NCI-H1048 (cell line): ENCODE measurements at regions not wholly inside any gene's neighbourhood (a gene's known extent, or its start where the extent isn't known, plus 50 kb on each side); places are given as distances from the start of the nearest gene placed in this dataset.
"Not testable (repeated sequence)": the region's sequence is repeated elsewhere in the genome, so short reads cannot be mapped to it uniquely, and the experiment has no call there.

Experiments
- DNase-seq: peaks from one replicate; lab custom pipeline; 2025; lab: John Stamatoyannopoulos, UW

GRCh38 chr11:23755076-23755475 lies 741.8 kb upstream of the LUZP2 start:
- DNase-seq: no peak

GRCh38 chr11:23755769-23756168 lies 741.1 kb upstream of the LUZP2 start:
- no peak for DNase-seq

GRCh38 chr11:23759489-23759888 lies 737.4 kb upstream of the LUZP2 start:
- no peak for DNase-seq

DNA sequence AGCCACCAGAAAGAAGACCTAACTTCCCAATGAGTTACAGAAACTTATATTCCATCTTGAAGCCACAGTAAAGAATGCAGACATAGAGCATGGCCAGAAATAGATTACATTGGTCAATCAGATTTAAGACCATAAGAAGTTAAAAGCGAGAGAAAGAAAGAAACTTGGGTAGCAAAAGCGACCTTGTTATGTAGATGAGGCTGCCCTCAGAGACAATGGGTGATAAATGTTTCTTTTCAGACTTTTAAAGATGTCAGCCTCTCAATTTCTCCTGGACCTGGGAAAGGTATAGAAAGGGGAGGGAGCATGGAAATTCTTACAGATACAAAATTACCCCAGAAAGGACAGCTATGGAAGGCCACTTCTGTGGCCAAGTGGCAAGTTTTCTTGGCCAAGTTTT lies 732.6 kb upstream of the LUZP2 start:
- DNase-seq: no peak

DNA sequence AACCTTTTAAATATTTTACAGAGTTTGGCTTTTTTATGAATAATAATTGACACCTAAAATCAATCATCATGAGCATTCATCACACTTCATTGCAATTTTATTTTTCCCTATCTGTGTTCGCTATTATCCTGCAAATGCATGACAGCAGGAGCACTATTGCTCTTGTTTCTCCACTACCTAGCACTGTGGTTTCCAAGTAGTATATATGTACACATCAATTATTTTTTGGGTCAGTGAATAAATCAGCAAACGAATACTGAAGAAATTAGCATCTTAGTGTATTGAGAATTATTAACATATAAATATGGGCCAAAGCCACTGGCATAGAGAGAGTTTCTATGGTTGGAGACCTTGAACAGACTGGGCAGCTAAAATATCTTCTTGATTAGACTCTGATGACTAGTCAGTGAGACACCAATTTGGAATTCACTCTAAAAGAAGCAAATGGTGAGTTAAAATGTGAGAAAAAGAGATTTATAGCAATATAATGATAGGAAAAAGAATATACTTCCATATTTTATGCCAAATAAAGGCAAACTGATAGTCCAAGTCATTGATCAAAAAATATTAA lies 731.1 kb upstream of the LUZP2 start:
- no peak for DNase-seq

DNA sequence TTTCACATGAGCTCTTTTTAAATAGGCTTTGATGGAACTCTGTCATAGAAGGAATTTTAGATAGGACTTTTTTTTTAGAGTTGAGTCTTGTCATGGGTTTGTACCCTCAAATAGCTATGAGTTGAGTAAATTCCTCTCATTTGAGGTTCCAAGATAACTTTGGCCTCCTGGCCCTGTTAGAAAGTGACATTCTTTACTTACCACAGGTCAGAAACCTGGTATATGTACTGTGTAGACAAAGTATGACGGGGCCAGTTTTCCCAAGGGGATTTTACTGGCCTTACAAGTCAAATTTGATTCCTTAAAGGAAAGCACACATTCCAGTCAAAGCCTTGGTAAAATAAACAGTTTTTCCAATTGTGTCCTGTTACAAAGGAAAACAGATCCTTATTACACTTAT lies 729.3 kb upstream of the LUZP2 start:
- DNase-seq: no peak

GRCh38 chr11:23769214-23769613 lies 727.6 kb upstream of the LUZP2 start:
- no peak for DNase-seq

DNA sequence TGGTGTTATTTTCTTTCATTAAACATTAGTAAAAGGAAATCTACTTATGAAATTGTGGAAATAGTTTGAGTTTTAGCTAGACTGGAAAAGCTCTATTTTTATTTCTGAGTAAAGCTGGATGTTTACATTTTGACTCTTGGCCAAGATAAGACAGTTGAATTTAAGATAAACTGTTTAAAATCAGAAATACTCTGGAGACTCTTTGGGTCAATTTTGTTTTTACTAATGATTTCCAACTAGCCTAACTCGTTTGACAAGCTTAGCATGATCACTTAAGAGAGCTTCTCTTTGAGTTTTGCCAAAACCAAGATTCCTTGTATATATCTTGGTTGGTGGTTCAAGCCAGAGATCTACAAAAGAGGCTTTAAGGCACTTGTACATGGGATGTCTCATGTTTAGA lies 724.8 kb upstream of the LUZP2 start:
- DNase-seq: no peak

DNA sequence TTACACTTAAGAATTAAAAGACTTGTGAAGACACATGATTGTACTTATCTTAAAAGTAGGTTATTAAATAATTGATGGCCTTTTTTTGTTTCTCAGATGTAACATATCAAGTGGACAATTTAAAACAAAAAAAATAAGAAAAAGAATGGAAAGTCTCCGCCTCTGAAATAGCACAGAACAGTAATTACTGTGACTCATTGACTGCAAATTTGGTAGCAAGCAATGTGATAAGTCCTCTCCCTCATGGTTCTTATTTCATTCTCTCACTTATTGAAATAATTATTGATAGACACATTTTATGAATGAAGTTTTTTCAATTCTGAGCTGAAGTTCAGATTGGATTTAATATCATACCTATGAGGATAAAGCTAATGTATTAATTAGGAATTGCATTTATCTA lies 717.9 kb upstream of the LUZP2 start:
- no peak for DNase-seq

- no peak for DNase-seq
These were observed 716.6 kb upstream of the LUZP2 start for GRCh38 chr11:23780231-23780630.

DNA sequence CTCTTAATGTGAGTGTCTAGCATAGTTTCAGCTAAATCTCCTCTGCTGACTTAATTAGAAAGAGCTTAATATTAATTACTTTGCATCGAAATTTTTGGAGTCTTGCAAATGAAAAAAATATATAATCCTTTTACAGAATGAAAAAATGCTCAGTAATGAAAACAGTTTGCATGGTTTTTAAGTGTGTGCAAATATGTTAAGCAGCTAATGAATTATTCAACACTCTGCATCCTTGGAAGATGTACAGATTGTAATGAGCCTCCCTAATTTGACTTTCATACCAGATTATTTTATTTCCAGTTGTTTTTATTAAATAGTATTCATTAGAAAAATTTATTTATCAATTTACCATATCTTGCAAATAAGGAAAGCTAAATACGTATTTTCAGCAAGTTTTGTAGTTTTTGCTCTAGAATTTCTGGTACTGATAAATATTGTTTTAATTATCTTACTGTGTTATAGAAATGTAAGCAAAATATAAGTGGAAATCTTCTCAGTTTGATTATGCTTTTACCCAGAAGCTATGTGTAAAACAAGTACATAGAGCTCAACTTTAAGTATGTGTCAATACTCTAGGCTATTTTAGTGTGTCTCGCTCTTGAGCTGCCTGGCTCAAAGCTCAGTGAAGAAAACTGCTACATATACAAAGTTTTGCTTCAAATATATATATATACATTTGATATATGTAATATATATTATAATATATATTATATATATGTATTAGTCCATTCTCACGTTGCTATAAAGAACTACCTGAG lies 714.9 kb upstream of the LUZP2 start:
- no peak for DNase-seq

GRCh38 chr11:23786974-23787373 lies 709.9 kb upstream of the LUZP2 start:
- not testable (repeated sequence) for DNase-seq

GRCh38 chr11:23789200-23789853 lies 707.5 kb upstream of the LUZP2 start:
- no peak for DNase-seq

- DNase-seq: no peak
These were observed 706.9 kb upstream of the LUZP2 start for GRCh38 chr11:23789938-23790371.

- no peak for DNase-seq
These were observed 699.0 kb upstream of the LUZP2 start for GRCh38 chr11:23797624-23798419.

GRCh38 chr11:23834306-23834705 lies 662.5 kb upstream of the LUZP2 start:
- DNase-seq: not testable (repeated sequence)

- no peak for DNase-seq
These were observed 659.9 kb upstream of the LUZP2 start for GRCh38 chr11:23836981-23837380.

DNA sequence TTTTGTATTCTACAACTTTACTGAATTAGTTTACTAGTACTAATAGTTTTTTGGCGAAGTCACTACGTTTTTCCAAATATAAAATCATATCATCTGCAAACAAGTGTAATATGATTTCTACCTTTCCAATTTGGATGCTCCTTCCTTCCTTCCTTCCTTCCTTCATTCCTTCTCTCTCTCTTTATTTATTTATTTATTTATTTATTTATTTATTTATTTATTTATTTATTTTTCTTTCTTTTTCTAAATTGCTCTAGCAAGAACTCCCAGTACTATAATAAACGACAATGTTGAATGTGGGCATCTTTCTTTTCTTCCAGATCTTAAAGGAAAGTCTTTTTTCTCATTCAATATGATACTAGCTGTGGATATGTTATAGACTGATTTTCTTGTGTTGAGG lies 656.0 kb upstream of the LUZP2 start:
- DNase-seq: no peak

GRCh38 chr11:23846902-23847422 lies 649.9 kb upstream of the LUZP2 start:
- no peak for DNase-seq

- DNase-seq: no peak
These were observed 645.6 kb upstream of the LUZP2 start for GRCh38 chr11:23851216-23851615.

- DNase-seq: no peak
These were observed 640.2 kb upstream of the LUZP2 start for GRCh38 chr11:23856654-23857053.

GRCh38 chr11:23859087-23859486 lies 637.8 kb upstream of the LUZP2 start:
- peak; percentile 44 for DNase-seq
